HG03066 (cell line): ENCODE measurements at regions not wholly inside any gene's neighbourhood (a gene's known extent, or its start where the extent isn't known, plus 50 kb on each side); places are given as distances from the start of the nearest gene placed in this dataset.
"Not testable (repeated sequence)": the region's sequence is repeated elsewhere in the genome, so short reads cannot be mapped to it uniquely, and the experiment has no call there.

ENCODE experiments used
- ATAC-seq: cut with Tn5 transposase; IDR thresholded peaks from one replicate; pipeline ENCODE4 v1.9.1; 2021; ENCODE audit warnings: low read depth; ENCODE audit not compliant: unreplicated experiment

DNA sequence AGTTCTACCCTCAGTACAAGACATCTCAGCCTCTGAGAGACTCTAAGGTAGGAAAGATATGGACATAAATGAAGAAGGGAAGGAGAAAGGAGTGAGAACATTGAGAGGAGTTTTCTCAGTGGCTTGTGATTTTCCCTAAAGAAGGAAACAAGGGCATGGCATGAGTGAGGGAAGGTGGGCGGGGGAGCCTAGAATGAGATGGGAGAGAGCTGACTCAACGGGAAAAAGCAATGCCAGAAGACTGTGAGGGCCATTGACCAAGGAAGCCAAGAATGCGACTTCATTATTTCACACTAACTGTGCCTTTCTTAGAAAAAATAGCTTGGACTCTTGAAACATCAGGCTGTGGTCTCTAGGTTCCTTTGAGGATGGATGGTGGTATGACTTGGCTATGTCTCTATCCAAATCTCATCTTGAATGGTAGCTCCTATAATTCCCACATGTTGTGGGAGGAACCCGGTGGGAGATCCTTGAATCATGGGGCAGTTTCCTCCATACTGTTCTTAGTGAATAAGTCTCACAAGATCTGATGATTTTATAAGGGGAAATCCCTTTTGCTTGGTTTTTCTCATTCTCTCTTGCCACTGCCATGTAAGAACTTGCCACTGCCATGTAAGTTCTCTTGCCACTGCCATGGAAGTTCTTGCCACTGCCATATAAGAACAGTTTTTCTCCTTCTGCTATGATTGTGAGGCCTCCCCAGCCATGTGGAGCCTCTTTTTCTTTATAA is 279.6 kb downstream of the NUAK1 start:
- no peak for ATAC-seq

DNA sequence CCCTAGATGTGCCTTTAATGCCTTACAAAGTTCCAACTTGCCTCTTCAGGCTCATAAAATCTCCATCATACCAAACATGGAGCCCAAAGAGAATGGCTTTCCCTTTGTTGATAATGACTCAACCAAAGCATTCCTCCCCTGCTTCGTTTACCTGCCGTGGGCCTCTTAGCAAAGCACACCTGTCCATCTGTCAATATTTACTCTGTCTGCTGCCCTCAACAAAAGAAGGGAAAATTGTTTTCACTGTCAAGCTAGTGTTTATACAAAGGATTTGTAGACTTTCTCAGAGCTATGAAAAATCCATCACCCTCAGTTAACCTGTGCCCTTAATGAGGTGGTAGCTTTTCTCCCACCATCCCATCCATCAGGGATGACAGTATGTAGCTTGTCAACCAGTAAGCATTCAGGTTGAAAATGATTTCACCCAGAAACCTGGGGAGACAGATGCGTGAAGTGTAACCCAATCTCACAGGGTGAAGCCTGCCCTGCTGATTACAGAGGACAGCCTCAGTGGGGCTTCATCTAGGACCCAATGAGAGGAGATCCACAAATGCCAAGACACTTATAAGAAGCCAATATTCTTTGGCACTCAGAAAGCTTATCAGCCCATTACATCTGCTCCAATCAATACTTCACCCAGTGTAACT is 278.1 kb downstream of the NUAK1 start:
- no peak for ATAC-seq

DNA sequence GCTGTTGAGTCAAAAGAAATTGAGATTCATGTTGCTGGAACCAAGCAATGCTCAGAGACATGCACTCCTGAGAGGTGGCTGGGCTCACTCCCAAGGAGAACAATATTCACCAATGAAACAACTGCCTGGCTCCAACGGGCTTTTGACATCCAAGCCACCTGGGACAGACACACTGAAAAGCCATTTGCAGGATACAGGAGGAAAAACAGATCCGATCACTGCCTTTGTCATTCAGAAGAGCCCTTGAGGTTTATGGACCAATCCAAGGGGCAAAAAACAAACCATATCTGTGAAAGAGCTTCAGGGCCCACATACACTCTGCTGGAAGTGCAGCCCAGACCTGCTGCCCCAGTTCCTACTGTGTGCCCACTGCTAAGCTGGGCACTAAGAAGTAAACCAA is 277.5 kb downstream of the NUAK1 start:
- ATAC-seq: no peak

DNA sequence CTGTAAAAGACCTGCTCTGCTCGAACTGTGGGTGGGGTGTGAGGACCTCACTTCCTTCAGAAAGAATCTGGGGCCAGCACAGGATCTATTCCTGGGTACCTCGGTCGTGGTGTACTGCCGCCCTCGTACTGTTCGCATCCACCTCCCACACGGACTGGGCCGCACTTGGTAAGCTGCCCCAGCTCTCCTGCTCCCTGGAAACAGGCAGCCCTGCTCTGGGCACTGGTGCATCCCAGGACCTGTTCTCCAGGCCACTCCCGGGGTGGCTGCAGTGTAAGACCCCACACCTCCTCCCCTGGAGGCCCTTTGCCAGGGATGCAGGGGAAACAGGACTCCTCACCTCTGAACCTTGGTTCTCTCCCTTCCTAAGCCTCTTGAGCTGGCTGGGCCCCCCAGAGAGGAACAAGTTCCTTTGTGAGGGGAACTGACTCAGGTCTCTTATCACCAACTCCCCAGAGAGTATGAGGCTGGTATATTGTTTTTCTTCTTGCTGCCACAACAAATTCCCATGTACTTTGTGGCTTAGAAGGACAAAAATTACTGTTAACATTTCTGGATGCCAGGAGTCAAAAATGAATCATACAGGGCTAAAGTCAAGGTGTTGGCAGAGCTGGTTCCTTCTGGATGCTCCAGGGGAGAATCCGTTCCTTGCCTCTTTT is 276.5 kb downstream of the NUAK1 start:
- no peak for ATAC-seq

DNA sequence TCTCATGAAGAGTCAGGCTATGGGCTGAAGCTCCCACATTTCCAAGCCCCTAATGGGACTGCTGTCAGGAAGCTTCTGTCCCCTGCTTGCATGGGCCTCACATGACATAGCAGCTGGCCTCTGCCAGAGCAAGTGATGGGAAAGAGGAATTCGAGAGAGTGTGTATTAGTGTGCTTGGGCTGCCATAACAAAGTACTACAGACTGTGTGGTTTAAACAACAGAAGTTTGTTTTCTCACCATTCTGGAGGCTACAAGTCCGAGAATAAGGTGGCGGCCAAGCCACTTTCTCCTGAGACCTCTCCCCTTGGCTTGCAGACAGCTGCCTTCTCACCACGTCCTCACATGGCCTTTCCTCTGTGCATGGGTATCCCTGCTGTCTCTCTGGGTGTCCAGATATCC is 274.4 kb downstream of the NUAK1 start:
- ATAC-seq: no peak

DNA sequence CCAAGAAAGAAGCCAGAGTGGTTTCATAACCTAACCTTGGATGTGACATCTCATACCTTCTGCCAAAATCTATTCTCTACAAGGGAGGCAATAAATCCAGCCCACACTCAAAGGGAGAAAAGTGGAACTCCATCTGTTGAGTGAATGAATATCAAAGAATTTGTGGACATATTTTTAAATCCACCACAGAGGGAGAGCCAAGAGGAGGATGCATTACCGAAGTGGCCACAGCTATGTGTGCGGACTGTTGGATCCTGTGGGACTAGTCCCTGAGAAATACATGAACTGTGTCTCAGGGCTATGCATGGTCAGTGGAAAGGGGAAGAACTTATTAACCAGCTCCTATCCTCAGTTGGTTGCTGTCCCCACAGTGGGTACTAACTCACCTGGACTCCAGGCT is 273.9 kb downstream of the NUAK1 start:
- ATAC-seq: no peak

DNA sequence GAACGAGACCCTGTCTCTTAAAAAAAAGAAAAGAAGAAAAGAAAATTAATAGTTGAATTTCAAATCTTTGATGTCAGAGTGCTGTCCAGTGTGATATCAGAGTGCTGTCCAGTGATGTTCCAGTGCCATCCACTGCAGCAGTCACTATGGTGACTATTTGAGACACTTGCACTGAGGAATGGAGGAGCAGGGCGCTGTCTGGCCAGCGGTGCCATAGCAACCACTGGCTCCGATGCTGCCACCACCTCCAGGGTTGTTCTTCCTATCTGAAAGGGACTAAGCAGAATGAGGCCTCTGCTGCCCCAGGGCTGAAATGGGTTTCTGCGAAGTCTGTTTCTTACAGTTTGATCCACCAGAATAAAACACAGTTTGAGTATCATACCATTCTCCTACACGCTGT is 272.9 kb downstream of the NUAK1 start:
- no peak for ATAC-seq

DNA sequence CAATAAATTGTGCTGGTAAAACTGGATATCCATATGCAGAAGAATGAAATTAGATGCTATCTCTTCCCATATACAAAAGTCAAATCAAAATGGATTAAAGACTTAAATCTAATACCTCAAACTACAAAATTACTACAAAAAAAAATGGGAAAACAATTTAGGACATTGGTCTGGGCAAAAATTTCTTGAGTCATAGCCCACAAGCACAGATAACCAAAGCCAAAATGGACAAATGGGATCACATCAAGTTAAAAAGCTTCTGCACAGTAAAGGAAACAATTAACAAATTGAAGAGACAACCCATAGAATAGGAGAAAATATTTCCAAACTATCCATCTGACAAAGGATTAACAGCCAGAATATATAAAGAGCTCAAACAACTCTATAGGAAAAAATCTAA is 264.6 kb downstream of the NUAK1 start:
- ATAC-seq: no peak

DNA sequence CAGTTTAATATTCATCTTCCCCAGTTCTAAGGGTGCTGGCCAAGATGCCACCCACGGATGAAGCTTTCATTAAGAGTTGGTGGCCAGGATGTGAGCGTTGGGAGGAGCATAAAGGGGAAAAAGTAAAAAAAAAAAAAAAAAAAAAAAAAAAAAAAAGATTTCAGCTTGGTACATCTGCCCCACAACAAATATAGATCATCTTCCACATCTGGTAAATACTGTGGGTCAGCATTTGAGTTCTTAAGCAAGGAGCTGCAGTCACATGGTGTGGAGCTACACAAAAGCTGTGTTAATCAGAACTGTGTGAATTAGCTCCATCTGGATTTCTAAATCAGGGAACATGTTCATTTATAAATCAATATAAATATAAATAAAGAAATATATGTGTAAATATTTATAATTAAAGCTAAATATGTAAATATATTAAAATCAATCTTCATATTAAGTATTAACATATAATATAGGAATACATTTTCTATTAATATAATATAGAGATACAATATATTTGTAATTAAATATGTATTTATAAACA is 262.3 kb downstream of the NUAK1 start:
- no peak for ATAC-seq

DNA sequence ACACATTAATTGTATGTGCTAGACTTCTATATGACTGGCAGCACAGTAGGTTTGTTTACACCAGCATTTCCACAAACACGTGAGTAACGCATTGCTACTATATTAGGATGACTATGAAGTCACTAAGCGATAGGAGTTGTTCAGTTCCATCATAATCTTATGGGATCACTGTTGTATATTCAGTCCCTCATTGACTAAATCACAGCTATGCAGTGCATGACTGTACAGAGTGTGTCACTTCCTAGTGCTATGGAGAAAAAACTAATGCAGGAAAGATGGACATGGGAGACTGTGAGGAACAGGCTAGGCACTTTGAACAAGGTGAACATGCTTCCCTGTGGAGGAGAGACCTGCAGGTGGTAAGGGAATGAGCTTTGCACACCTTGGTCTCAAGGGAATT is 259.8 kb downstream of the NUAK1 start:
- no peak for ATAC-seq

DNA sequence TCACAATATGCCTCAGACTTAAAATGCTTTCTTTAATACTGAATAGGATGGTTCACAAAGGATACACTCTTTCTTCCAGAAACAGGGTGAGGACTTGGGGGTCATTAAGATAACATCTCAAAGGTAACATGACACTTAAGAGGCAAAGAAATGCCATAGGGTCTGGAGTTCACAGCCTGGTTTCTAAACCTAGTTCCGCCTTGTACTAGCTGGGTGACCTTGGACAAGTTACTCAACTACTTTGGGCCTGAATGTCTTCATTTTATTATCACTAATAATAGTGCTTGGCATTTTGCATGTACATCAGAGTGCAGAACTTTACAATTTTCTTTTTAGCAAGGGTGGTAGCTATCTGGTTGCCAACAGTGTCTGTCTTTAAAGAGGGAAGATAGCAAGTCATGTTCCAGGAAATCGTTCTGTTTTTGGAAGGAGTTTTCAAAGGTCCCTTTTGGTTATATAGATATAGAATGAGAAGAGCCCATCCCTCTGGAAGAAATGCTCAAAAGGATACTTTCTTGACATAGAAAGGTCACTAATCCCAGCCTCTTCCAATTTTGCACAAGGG is 257.8 kb downstream of the NUAK1 start:
- ATAC-seq: no peak

DNA sequence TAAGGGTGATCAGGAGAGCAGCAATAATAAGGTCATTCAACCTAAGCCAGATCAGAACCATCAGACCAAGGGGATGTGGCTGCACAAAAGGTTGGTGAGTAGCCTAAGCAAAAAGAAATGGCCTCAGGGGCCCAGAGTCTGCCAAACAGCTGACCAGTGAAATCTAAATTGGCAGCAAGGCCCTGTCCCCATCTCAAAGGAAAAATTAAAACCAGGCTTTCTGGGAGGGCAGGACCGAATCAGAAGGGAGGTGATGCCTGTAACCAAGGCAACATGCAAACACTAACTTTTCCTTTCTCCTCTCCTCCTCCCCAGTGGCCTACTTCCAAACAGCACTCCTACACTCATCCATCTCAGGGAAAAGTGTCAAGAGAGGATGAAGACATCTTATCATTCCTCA is 256.4 kb downstream of the NUAK1 start:
- no peak for ATAC-seq

DNA sequence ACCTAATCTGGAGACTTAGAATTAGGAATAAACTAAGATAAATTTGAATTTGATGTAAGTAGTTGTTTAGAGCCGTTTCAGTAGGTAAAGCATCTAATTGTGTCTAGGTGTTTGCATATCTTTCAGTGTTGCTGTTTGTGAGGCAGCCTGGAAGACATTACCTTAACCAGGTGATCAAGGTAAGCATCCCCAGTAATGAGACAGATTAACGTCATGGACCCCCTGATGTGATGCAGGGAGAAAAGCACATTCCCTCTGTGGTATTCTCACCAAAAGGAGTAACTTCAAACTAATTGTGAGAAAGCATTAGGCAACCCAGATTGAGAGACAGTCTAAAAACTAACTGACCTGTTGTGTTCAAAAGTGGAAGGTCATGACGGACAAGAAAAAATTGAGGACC is 251.6 kb downstream of the NUAK1 start:
- no peak for ATAC-seq

DNA sequence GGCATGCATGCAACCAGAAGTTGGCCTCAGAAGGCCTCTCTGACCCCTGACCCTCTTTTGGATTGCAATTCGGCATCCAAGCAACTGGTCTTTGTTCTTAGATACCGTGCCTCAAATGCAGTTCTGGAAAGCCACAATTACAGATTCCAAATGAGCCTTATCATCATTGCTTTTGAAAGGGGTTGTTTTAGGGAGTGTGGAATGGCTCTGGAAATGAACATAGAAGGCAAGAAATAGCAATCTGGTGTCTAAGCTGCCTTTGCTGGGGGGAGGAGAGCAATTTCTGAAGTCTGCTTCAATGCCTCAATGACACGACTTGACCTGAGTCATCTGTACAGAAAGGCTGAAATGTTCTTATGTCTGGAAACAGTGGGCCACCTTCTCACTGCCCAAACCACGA is 250.1 kb downstream of the NUAK1 start:
- ATAC-seq: no peak

DNA sequence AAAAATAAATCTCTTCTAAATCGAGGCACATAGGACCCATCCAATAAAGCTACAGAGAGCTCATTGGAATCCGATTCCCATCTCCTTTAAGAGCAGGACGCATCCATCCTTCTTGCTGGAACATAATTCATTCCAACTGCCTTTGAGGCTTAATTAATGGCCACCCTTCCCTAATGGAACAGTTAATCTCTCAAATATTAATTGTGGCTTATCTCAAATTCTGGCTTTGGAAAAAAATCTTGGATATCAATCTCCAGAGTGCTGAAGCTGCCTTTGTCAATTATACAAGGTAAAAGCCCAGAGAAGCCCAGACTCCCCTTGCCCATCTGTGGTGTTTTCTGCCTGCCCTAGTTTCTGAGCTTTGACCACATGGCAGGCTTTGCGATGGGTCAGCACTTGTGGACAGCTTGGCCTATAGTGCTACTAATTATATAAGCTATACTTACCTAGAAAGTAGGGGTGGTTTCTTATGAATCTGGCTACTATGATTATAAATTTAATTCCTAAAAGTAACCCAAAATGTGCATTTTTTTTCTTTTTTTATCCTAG is 246.3 kb downstream of the NUAK1 start:
- ATAC-seq: no peak

DNA sequence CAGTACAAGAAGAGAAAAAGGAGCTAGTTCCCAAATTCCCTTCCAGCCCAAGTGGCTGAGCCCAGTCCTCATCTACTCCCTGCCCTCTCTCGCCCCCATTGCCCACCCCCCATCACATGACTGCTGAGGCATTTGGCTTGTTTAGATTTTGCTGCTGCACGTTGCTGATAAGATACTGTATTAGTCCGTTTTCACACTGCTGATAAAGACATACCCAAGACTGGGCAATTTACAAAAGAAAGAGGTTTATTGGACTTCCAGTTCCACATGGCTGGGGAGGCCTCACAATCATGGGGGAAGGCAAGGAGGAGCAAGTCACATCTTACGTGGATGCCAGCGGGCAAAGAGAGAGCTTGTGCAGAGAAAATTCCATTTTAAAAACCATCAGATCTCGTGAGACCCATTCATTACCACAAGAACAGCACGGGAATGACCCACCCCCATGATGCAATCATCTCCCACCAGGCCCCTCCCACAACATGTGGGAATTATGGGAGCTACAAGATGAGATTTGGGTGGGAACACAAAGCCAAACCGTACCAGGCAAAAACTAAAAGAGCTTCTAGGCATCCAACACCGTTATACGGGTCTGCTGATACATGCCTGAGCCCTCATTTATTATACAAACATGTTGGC is 243.4 kb downstream of the NUAK1 start:
- ATAC-seq: not testable (repeated sequence)

DNA sequence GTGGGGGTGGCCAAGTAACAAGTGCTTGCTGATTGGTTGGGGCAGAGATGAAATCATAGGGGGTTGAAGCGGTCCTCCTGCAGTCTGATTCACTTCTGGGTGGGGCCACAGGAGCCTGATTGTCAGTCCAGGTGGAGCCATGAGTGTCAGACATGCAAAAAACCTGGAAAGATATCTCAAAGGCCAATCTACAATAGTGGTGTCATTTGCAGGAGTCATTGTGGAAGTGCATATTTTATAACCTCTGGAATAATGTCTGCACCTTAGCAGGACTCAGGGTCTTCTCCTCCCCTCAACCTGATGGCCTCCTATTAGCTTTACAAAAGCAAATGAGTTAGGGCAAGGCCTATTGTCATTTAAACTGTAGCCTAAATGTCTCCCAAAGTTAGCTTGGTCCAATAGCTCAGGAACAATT is 241.4 kb downstream of the NUAK1 start:
- ATAC-seq: no peak

DNA sequence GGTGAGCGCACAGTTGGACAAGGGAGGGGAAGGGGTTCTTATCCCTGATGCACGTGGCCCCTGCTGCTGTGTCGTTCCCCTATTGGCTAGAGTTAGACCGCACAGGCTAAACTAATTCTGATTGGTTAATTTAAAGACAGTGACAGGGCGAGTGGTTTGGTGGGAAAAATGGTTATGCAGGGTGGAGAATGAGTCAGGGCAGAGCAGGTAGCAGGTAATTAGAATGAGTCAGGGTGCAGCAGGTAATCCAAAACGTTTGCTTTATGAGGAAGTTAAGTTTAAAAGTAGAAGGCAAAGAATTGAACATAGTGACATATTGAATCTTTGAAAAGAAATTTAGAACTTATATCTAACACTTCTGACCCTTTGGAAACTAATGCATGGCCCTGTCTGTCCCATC is 240.5 kb downstream of the NUAK1 start:
- ATAC-seq: not testable (repeated sequence)

DNA sequence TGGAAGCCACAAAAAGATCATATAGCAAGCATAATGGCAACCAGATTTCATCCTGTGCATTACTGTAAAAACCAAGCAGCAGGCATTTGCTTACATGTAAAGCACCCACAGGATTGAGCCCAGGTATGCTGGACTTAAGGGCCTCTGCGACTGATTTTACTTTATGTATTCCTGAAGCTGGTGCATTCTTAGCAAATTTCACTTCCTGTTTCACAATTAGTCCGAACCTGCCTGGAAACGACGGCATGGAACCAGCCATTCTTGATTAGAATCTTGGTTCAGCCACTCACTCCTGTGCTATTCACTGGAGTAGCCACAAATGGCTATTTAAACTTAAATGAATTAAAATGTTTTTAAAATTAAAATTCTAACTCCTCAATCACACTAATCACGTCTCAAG is 239.2 kb downstream of the NUAK1 start:
- ATAC-seq: no peak

DNA sequence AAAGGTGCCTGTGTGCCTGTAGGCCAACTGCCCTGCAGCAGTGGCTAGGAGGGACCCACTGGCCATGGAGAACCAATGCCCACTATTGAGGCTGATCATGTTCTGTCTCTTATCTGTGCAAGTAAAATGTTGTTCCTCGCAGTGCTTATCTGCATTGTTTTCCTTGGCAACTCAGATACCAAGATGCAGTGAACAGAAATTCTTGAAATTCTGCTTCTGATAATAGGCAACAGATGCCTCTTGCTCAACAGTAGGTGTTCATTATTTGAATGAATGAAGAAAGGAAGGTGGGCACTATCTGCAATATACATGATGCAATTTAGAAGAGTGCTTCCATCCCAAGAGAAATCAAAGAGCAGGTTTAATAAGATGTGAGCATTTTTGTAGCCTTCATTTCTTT is 232.2 kb downstream of the NUAK1 start:
- no peak for ATAC-seq

DNA sequence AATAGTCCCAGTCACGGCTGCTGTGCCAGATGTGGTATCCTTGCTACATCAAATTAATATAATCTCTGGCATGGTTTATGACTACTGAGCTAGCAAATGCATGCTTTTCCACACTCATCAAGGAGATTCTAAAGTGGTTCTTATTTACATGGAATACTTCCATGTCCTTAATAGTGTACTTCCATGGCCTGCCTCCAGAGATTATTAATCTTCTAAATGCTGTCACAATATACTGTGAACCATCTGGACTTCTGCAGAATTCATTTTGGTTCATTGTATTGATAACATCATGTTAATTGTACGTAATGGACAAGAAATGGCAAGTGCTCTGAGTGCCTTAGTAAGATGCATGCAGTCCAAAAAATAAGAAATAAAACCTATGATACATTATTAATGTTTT is 230.8 kb downstream of the NUAK1 start:
- no peak for ATAC-seq
